Effector memory CD8-positive, alpha-beta T cell (primary cell): ENCODE measurements at regions not wholly inside any gene's neighbourhood (a gene's known extent, or its start where the extent isn't known, plus 50 kb on each side); places are given as distances from the start of the nearest gene placed in this dataset.

Source experiments
- ATAC-seq: fragments of 150-1000 bp; cut with Tn5 transposase; replicated peaks from 2 replicates; pipeline ENCODE4 v1.10.0; 2021; ENCODE audit warnings: mild to moderate bottlenecking, moderate library complexity
- DNase-seq, 3 experiments: peaks; one replicate each; pipeline ENCODE4 v3.0.0; 2021
- H3K27ac Mint-ChIP-seq, 2 donors: one replicate each; pipeline ENCODE4 v1.8.0; 2022; ENCODE audit warnings: mild to moderate bottlenecking in 2 of 2, mixed read lengths in 2 of 2, moderate library complexity in 2 of 2
- H3K27me3 Mint-ChIP-seq, 2 donors: one replicate each; pipeline ENCODE4 v1.8.0; 2022; ENCODE audit warnings: mixed read lengths in 2 of 2
- H3K36me3 Mint-ChIP-seq: one replicate; pipeline ENCODE4 v1.8.0; 2022; ENCODE audit warnings: mild to moderate bottlenecking, moderate library complexity, mixed read lengths; ENCODE audit not compliant: insufficient read depth
- H3K4me1 Mint-ChIP-seq, 2 donors: one replicate each; pipeline ENCODE4 v1.8.0; 2022; ENCODE audit warnings: low read depth in 2 of 2, mixed read lengths in 2 of 2
- H3K4me3 Mint-ChIP-seq, 2 donors: one replicate each; pipeline ENCODE4 v1.8.0; 2022; ENCODE audit warnings: mild to moderate bottlenecking in 2 of 2, mixed read lengths in 2 of 2, moderate library complexity in 2 of 2
- H3K9me3 Mint-ChIP-seq, 2 donors: one replicate each; pipeline ENCODE4 v1.8.0; 2022; ENCODE audit warnings: mixed read lengths in 2 of 2

- ATAC-seq, result no peak
- peaks cover 0 to 2% of the 10 kb centered on the region in 2 donors for H3K4me1 Mint-ChIP-seq
Observed at GRCh38 chr13:97658556-97658955, 224.6 kb downstream of the RAP2A start.

GRCh38 chr13:97659602-97660001, 225.6 kb downstream of the RAP2A start:
- Mint-ChIP-seq H3K27ac (no peak overlapping the region), H3K4me3 (no peak overlapping the region), H3K4me1 (peaks cover 0 to 2% of the 10 kb centered on the region in 2 donors), H3K27me3 (peaks cover 4 to 40% of the 10 kb centered on the region in 2 donors), H3K36me3 (no peaks in the 10 kb centered on the region), H3K9me3 (no peaks in the 10 kb centered on the region)
- DNase-seq (peak in 1 of 3 experiments; percentile 1), ATAC-seq (peak; percentile 35)

More at GRCh38 chr13:97658556-97658955, 224.6 kb downstream of the RAP2A start:
- Mint-ChIP-seq H3K4me3 (no peak overlapping the region), H3K27me3 (peaks cover 4 to 45% of the 10 kb centered on the region in 2 donors), H3K9me3 (no peaks in the 10 kb centered on the region), H3K36me3 (no peaks in the 10 kb centered on the region), H3K27ac (no peak overlapping the region)
- DNase-seq, result no peak

GRCh38 chr13:97660594-97661260, 226.8 kb downstream of the RAP2A start:
- DNase-seq, result no peak
- Mint-ChIP-seq H3K27me3 (peaks cover 4 to 36% of the 10 kb centered on the region in 2 donors), H3K36me3 (no peaks in the 10 kb centered on the region), H3K4me1 (peaks cover 0 to 2% of the 10 kb centered on the region in 2 donors), H3K9me3 (no peaks in the 10 kb centered on the region), H3K27ac (no peak overlapping the region), H3K4me3 (no peak overlapping the region)
- no peak for ATAC-seq

- peaks cover 7 to 10% of the 10 kb centered on the region in 2 donors for H3K27me3 Mint-ChIP-seq
- no peak for DNase-seq
- peaks cover 0 to 1% of the 10 kb centered on the region in 2 donors for H3K9me3 Mint-ChIP-seq
- H3K4me3 Mint-ChIP-seq, result no peak overlapping the region
- H3K4me1 Mint-ChIP-seq, result no peaks in the 10 kb centered on the region
- H3K36me3 Mint-ChIP-seq, result no peaks in the 10 kb centered on the region
- no peak for ATAC-seq
- no peak overlapping the region for H3K27ac Mint-ChIP-seq
Observed at GRCh38 chr13:97686594-97686993, 252.6 kb downstream of the RAP2A start.

GRCh38 chr13:97692628-97693027, 258.7 kb downstream of the RAP2A start:
- DNase-seq, result no peak
- no peak overlapping the region for H3K4me3 Mint-ChIP-seq
- no peaks in the 10 kb centered on the region for H3K4me1 Mint-ChIP-seq
- H3K36me3 Mint-ChIP-seq, result no peaks in the 10 kb centered on the region
- no peak for ATAC-seq
- peaks cover 17 to 20% of the 10 kb centered on the region in 2 donors for H3K27me3 Mint-ChIP-seq
- peaks cover 0 to 3% of the 10 kb centered on the region in 2 donors for H3K9me3 Mint-ChIP-seq
- no peak overlapping the region for H3K27ac Mint-ChIP-seq

GRCh38 chr13:97695684-97696083, 257.8 kb upstream of the IPO5 start:
- Mint-ChIP-seq H3K27me3 (peaks cover 17 to 20% of the 10 kb centered on the region in 2 donors), H3K27ac (no peak overlapping the region), H3K4me3 (no peak overlapping the region), H3K9me3 (peaks cover 0 to 3% of the 10 kb centered on the region in 2 donors), H3K36me3 (no peaks in the 10 kb centered on the region), H3K4me1 (no peaks in the 10 kb centered on the region)
- DNase-seq (no peak), ATAC-seq (no peak)

- Mint-ChIP-seq H3K36me3 (no peaks in the 10 kb centered on the region), H3K9me3 (peaks cover 0 to 2% of the 10 kb centered on the region in 2 donors)
Observed at GRCh38 chr13:97696921-97697320, 256.6 kb upstream of the IPO5 start.

GRCh38 chr13:97700306-97700848, 253.1 kb upstream of the IPO5 start:
- H3K9me3 Mint-ChIP-seq, result no peaks in the 10 kb centered on the region
- DNase-seq, result no peak
- H3K4me1 Mint-ChIP-seq, result no peaks in the 10 kb centered on the region

More at GRCh38 chr13:97696921-97697320, 256.6 kb upstream of the IPO5 start:
- ATAC-seq (no peak), DNase-seq (no peak)
- no peaks in the 10 kb centered on the region for H3K4me1 Mint-ChIP-seq
- no peak overlapping the region for H3K27ac Mint-ChIP-seq
- H3K4me3 Mint-ChIP-seq, result no peak overlapping the region
- peaks cover 20 to 21% of the 10 kb centered on the region in 2 donors for H3K27me3 Mint-ChIP-seq

GRCh38 chr13:97702614-97703013, 250.9 kb upstream of the IPO5 start:
- Mint-ChIP-seq H3K27me3 (peaks cover 0 to 19% of the 10 kb centered on the region in 2 donors), H3K9me3 (no peaks in the 10 kb centered on the region), H3K36me3 (no peaks in the 10 kb centered on the region), H3K27ac (no peak overlapping the region), H3K4me3 (no peak overlapping the region), H3K4me1 (no peaks in the 10 kb centered on the region)
- ATAC-seq (no peak), DNase-seq (no peak)

More at GRCh38 chr13:97700306-97700848, 253.1 kb upstream of the IPO5 start:
- Mint-ChIP-seq H3K4me3 (no peak overlapping the region), H3K27me3 (peaks cover 8 to 17% of the 10 kb centered on the region in 2 donors), H3K27ac (no peak overlapping the region), H3K36me3 (no peaks in the 10 kb centered on the region)
- no peak for ATAC-seq

- ATAC-seq (no peak), DNase-seq (no peak)
- Mint-ChIP-seq H3K9me3 (no peaks in the 10 kb centered on the region), H3K4me1 (no peaks in the 10 kb centered on the region), H3K4me3 (no peak overlapping the region), H3K27me3 (peaks cover 0 to 11% of the 10 kb centered on the region in 2 donors), H3K36me3 (no peaks in the 10 kb centered on the region), H3K27ac (no peak overlapping the region)
Observed at GRCh38 chr13:97710797-97711196, 242.7 kb upstream of the IPO5 start.

GRCh38 chr13:97712770-97713169, 240.7 kb upstream of the IPO5 start:
- H3K27ac Mint-ChIP-seq, result no peak overlapping the region
- H3K27me3 Mint-ChIP-seq, result peaks cover 0 to 5% of the 10 kb centered on the region in 2 donors
- no peaks in the 10 kb centered on the region for H3K4me1 Mint-ChIP-seq
- H3K9me3 Mint-ChIP-seq, result no peaks in the 10 kb centered on the region
- no peak for ATAC-seq
- H3K4me3 Mint-ChIP-seq, result no peak overlapping the region
- no peaks in the 10 kb centered on the region for H3K36me3 Mint-ChIP-seq
- no peak for DNase-seq

GRCh38 chr13:97715763-97716162, 237.7 kb upstream of the IPO5 start:
- no peaks in the 10 kb centered on the region for H3K4me1 Mint-ChIP-seq
- H3K36me3 Mint-ChIP-seq, result no peaks in the 10 kb centered on the region
- H3K9me3 Mint-ChIP-seq, result no peaks in the 10 kb centered on the region
- peaks cover 0 to 5% of the 10 kb centered on the region in 2 donors for H3K27me3 Mint-ChIP-seq
- DNase-seq (no peak), ATAC-seq (no peak)
- H3K27ac Mint-ChIP-seq, result no peak overlapping the region
- H3K4me3 Mint-ChIP-seq, result no peak overlapping the region

GRCh38 chr13:97716746-97717145, 236.7 kb upstream of the IPO5 start:
- no peaks in the 10 kb centered on the region for H3K36me3 Mint-ChIP-seq
- H3K4me1 Mint-ChIP-seq, result no peaks in the 10 kb centered on the region
- no peaks in the 10 kb centered on the region for H3K9me3 Mint-ChIP-seq
- no peak overlapping the region for H3K4me3 Mint-ChIP-seq
- no peak overlapping the region for H3K27ac Mint-ChIP-seq
- peaks cover 0 to 5% of the 10 kb centered on the region in 2 donors for H3K27me3 Mint-ChIP-seq
- DNase-seq (no peak), ATAC-seq (no peak)

- Mint-ChIP-seq H3K9me3 (no peaks in the 10 kb centered on the region), H3K36me3 (no peaks in the 10 kb centered on the region), H3K27ac (no peak overlapping the region), H3K4me1 (no peaks in the 10 kb centered on the region), H3K27me3 (peaks cover 0 to 5% of the 10 kb centered on the region in 2 donors), H3K4me3 (no peak overlapping the region)
- DNase-seq, result no peak
- ATAC-seq, result no peak
Observed at GRCh38 chr13:97719736-97720135, 233.7 kb upstream of the IPO5 start.
